OCI-LY1 (cell line): ENCODE measurements at regions not wholly inside any gene's neighbourhood (a gene's known extent, or its start where the extent isn't known, plus 50 kb on each side); places are given as distances from the start of the nearest gene placed in this dataset.

Experiments used
- H2AFZ ChIP-seq: fragments of 200-600 bp; sonication (generic), shearing (Covaris generic); 2 replicates; pipeline ENCODE4 v1.6.0; 2014; ENCODE audit warnings: antibody characterized with exemption, mild to moderate bottlenecking, low read length
- H3F3A ChIP-seq: fragments of 200-600 bp; sonication (generic), shearing (Covaris generic); 2 replicates; pipeline ENCODE4 v1.6.0; 2014; ENCODE audit warnings: mild to moderate bottlenecking, antibody characterized with exemption, low read length, moderate library complexity; ENCODE audit not compliant: insufficient read depth
- H3K27ac ChIP-seq: fragments of 200-600 bp; sonication (generic); 2 replicates; pipeline ENCODE4 v1.5.1; 2014; ENCODE audit warnings: low read length, mixed run types, mild to moderate bottlenecking, low read depth; ENCODE audit not compliant: poor library complexity, severe bottlenecking
- H3K27me3 ChIP-seq: fragments of 200-600 bp; sonication (generic); 2 replicates; pipeline ENCODE4 v1.6.0; 2014; ENCODE audit warnings: antibody characterized with exemption, mild to moderate bottlenecking, low read length, moderate library complexity; ENCODE audit not compliant: insufficient read depth
- H3K36me3 ChIP-seq: fragments of 200-600 bp; sonication (generic); 2 replicates; pipeline ENCODE4 v1.6.1; 2014; ENCODE audit warnings: mild to moderate bottlenecking, antibody characterized with exemption, low read length, moderate library complexity, mixed read lengths; ENCODE audit not compliant: insufficient read depth
- H3K4me1 ChIP-seq: fragments of 200-600 bp; sonication (generic); 2 replicates; pipeline ENCODE4 v1.5.1; 2014; ENCODE audit warnings: mild to moderate bottlenecking, low read length, moderate library complexity; ENCODE audit not compliant: insufficient read depth, severe bottlenecking
- H3K4me2 ChIP-seq: fragments of 200-600 bp; sonication (generic), shearing (Covaris generic); 2 replicates; pipeline ENCODE4 v1.6.1; 2014; ENCODE audit warnings: low read length
- H3K4me3 ChIP-seq: fragments of 200-600 bp; sonication (generic); 2 replicates; pipeline ENCODE4 v1.5.1; 2014; ENCODE audit warnings: low read length, low read depth, mild to moderate bottlenecking, mixed read lengths; ENCODE audit not compliant: poor library complexity, severe bottlenecking
- H3K79me2 ChIP-seq: fragments of 200-600 bp; shearing (Covaris generic); 2 replicates; pipeline ENCODE4 v1.6.1; 2016; ENCODE audit warnings: mixed run types, low read length, mixed read lengths; ENCODE audit not compliant: insufficient read depth
- H3K9ac ChIP-seq: fragments of 200-600 bp; sonication (generic), shearing (Covaris generic); 2 replicates; pipeline ENCODE4 v1.6.1; 2014; ENCODE audit warnings: mild to moderate bottlenecking, low read length, mixed read lengths
- H3K9me2 ChIP-seq: fragments of 200-600 bp; sonication (generic), shearing (Covaris generic); 2 replicates; pipeline ENCODE4 v1.6.1; 2014; ENCODE audit warnings: low read depth, mild to moderate bottlenecking, low read length, mixed read lengths
- H3K9me3 ChIP-seq: fragments of 200-600 bp; shearing (Covaris generic); 2 replicates; pipeline ENCODE4 v1.6.1; 2014; ENCODE audit warnings: low read length, mixed read lengths
- H4K20me1 ChIP-seq: fragments of 200-600 bp; sonication (generic), shearing (Covaris generic); 2 replicates; pipeline ENCODE4 v1.6.0; 2016; ENCODE audit warnings: mild to moderate bottlenecking, low read length; ENCODE audit not compliant: insufficient read depth
- CTCF ChIP-seq: fragments of 200-600 bp; sonication (generic), shearing (Covaris generic); IDR thresholded peaks from 2 replicates; pipeline ENCODE4 v1.5.1; 2017; ENCODE audit warnings: mild to moderate bottlenecking, antibody characterized with exemption, low read length, moderate library complexity, mixed read lengths
- EZH2 ChIP-seq: fragments of 200-600 bp; sonication (generic), shearing (Covaris generic); IDR thresholded peaks from 2 replicates; pipeline ENCODE4 v1.8.0; 2017; ENCODE audit warnings: borderline replicate concordance, mixed run types, mild to moderate bottlenecking, antibody characterized with exemption, low read length, moderate library complexity, mixed read lengths

DNA sequence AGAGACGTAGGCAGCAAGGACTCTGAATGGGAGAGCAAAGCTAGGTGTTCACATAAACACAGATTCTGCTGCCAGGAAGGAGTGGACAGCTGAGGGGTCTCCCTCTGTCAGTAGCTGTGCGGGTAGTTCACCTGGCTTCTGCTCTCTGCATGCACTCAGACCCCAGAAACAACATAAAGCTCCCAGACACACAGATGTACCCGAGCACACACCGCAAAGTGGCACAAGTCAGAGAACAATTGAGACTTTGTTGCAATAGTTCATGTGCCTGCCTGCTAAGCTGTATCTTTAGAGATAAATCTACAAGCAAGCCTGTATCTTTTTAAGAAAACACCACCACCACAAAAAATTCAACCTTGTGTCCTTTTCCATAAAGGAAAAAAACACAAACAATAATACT is 420.0 kb upstream of the ST6GAL2 start:
- Histone ChIP-seq H2AFZ (no peak overlapping the region), H3K36me3 (no peaks in the 10 kb centered on the region), H3K4me1 (no peaks in the 10 kb centered on the region), H3K9ac (no peak overlapping the region), H3K4me3 (no peak overlapping the region), H3K4me2 (no peak overlapping the region), H4K20me1 (no peaks in the 10 kb centered on the region), H3F3A (no peaks in the 10 kb centered on the region), H3K27ac (no peak overlapping the region), H3K79me2 (no peaks in the 10 kb centered on the region), H3K9me2 (no peaks in the 10 kb centered on the region), H3K27me3 (no peaks in the 10 kb centered on the region), H3K9me3 (no peaks in the 10 kb centered on the region)
- TF ChIP-seq EZH2, result no peak
- no peak for TF ChIP-seq CTCF

DNA sequence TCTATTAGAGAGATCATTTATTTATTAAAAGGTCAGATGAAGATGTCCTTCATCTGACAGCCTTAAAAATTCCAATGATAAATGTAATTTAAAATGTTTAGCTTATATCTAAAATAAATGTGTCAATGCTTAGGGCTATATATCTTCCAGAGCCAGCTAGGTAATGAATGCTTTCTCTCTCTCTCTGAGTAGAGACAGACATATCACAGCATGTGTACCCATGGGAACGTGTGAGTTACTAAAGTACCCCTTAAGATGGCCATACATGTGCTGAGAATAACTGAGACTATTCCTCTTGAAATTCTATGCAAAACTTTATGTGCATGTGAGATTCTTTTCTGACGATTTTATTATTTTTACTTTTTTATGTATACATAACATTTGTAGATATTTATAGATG is 420.9 kb upstream of the ST6GAL2 start:
- no peaks in the 10 kb centered on the region for H3K36me3 ChIP-seq
- H3K79me2 ChIP-seq, result no peaks in the 10 kb centered on the region
- H3F3A ChIP-seq, result no peaks in the 10 kb centered on the region
- H3K4me2 ChIP-seq, result no peak overlapping the region
- H4K20me1 ChIP-seq, result no peaks in the 10 kb centered on the region
- H3K9ac ChIP-seq, result no peak overlapping the region
- no peak overlapping the region for H3K27ac ChIP-seq
- no peak overlapping the region for H3K4me3 ChIP-seq
- H2AFZ ChIP-seq, result no peak overlapping the region
- no peaks in the 10 kb centered on the region for H3K4me1 ChIP-seq
- no peaks in the 10 kb centered on the region for H3K27me3 ChIP-seq
- no peak for TF ChIP-seq EZH2
- no peak for TF ChIP-seq CTCF
- H3K9me2 ChIP-seq, result no peaks in the 10 kb centered on the region
- H3K9me3 ChIP-seq, result no peaks in the 10 kb centered on the region

DNA sequence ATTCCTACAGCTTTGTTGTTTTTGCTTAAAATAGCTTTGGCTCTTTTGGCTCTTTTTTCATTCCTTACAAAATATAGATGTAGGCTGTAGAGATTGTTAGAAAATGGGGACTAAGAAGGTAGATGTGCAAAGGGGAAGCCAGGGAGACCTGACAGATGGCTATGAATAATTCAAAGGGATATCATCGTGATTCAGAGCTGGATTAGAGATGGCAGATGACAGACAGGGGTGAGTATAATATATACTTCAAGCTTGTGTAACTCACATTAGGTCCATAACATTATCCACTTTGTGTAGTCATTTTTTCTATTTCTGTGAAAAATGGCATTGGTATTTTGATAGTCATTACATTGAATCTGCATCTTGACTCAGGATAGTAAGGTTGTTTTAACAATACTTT is 422.9 kb upstream of the ST6GAL2 start:
- H3K4me1 ChIP-seq, result no peaks in the 10 kb centered on the region
- H2AFZ ChIP-seq, result no peak overlapping the region
- no peaks in the 10 kb centered on the region for H3K9me2 ChIP-seq
- no peak overlapping the region for H3K4me2 ChIP-seq
- no peak overlapping the region for H3K27ac ChIP-seq
- no peaks in the 10 kb centered on the region for H3K9me3 ChIP-seq
- TF ChIP-seq EZH2 (no peak), CTCF (no peak)
- H3K79me2 ChIP-seq, result no peaks in the 10 kb centered on the region
- no peaks in the 10 kb centered on the region for H3K27me3 ChIP-seq
- no peaks in the 10 kb centered on the region for H3K36me3 ChIP-seq
- H3K4me3 ChIP-seq, result no peak overlapping the region
- H3K9ac ChIP-seq, result no peak overlapping the region
- H4K20me1 ChIP-seq, result no peaks in the 10 kb centered on the region
- no peaks in the 10 kb centered on the region for H3F3A ChIP-seq
